Keratinocyte (primary cell): ENCODE measurements at regions not wholly inside any gene's neighbourhood (a gene's known extent, or its start where the extent isn't known, plus 50 kb on each side); places are given as distances from the start of the nearest gene placed in this dataset.

ENCODE experiments used
- EZH2 ChIP-seq: IDR thresholded peaks from one replicate; pipeline ENCODE4 v1.6.1; 2012; ENCODE audit warnings: inconsistent platforms, mild to moderate bottlenecking, low read length, moderate library complexity
- TF ChIP-seq, protein P1 (sequence below), 3 experiments: IDR thresholded peaks in 1 of 3; conservative IDR thresholded peaks in 1 of 3; optimal IDR thresholded peaks in 1 of 3; 2 replicates in 2 of 3; 3 replicates in 1 of 3; pipeline versions ENCODE3 to v1.5.1; 2011; ENCODE audit warnings: low read length in 3 of 3, mild to moderate bottlenecking in 3 of 3, moderate library complexity in 2 of 3, control low read depth in 1 of 3, inconsistent platforms in 1 of 3; ENCODE audit not compliant: insufficient read depth in 2 of 3; ENCODE audit errors: extremely low read depth in 1 of 3

DNA sequence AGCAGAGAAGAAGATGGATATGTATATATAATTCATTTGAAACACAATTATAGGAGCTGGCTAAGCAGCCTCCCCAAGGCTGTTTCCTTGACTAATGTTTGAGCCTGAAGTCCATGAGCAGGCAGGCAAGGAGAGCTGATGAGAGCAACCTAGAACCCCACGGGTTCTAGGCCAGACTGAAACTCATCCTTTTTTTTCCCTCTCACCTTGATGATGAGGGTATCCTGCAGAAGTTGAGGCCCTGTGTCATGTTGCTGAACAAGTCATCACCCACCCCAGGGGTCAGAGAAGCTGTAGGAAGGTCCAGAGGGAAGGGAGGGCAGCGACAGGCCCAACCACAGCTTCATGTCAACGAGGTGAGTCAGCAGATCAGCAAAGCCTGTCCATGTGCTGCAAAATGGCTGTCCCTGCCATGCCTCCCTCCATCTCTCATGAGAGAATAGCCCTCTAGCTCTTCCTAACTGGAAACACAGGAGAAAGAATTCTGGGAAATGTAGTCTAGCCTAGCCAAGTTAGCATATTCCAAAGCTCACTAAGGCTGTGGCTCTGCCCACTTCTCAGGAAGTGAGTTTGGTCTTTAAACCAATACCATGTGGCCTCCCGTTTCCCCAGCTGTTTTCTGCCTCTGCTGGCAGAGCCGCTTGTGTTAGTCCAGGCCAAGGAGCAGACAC lies 91.3 kb upstream of the DTNBP1 start:
- no peak for TF ChIP-seq EZH2
- TF ChIP-seq, protein P1, sequence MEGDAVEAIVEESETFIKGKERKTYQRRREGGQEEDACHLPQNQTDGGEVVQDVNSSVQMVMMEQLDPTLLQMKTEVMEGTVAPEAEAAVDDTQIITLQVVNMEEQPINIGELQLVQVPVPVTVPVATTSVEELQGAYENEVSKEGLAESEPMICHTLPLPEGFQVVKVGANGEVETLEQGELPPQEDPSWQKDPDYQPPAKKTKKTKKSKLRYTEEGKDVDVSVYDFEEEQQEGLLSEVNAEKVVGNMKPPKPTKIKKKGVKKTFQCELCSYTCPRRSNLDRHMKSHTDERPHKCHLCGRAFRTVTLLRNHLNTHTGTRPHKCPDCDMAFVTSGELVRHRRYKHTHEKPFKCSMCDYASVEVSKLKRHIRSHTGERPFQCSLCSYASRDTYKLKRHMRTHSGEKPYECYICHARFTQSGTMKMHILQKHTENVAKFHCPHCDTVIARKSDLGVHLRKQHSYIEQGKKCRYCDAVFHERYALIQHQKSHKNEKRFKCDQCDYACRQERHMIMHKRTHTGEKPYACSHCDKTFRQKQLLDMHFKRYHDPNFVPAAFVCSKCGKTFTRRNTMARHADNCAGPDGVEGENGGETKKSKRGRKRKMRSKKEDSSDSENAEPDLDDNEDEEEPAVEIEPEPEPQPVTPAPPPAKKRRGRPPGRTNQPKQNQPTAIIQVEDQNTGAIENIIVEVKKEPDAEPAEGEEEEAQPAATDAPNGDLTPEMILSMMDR (optimal IDR thresholded peaks at IDR 0.05 in 1 of 3, IDR thresholded peaks at IDR 0.05 in 1 of 3, conservative IDR thresholded peaks at IDR 0.05 in 1 of 3; ENCODE audit: extremely low read depth in 1 of 3, insufficient read depth in 2 of 3, low read length in 3 of 3), result no peak
